ENCODE measurements at regions not wholly inside any gene's neighbourhood (a gene's known extent, or its start where the extent isn't known, plus 50 kb on each side); places are given as distances from the start of the nearest gene placed in this dataset.

GRCh38 chr2:8615252-8615575 lies 66.6 kb upstream of the ID2 start:
- H3K9me3 ChIP-seq (ENCODE audit: control insufficient read depth in 4 of 4, low read length in 3 of 4), result no peaks in the 10 kb centered on the region
- no peaks in the 10 kb centered on the region for H3K27me3 ChIP-seq (ENCODE audit: control insufficient read depth in 4 of 4, insufficient read depth in 4 of 4, low read length in 3 of 4)
- WGBS, result 96% methylated on average over 6 of the region's 6 CpGs
- no peak for TF ChIP-seq NR2F2 (IDR thresholded peaks at IDR 0.05)
- TF ChIP-seq HNF4A (conservative IDR thresholded peaks at IDR 0.05), result no peak
- TF ChIP-seq FOXA2 (IDR thresholded peaks at IDR 0.05), result no peak
- TF ChIP-seq, protein P1, sequence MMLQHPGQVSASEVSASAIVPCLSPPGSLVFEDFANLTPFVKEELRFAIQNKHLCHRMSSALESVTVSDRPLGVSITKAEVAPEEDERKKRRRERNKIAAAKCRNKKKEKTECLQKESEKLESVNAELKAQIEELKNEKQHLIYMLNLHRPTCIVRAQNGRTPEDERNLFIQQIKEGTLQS (IDR thresholded peaks at IDR 0.05), result no peak
- H3K9ac ChIP-seq (ENCODE audit: low read depth in 1 of 2, low read length in 2 of 2), result no peak overlapping the region
- no peaks in the 10 kb centered on the region for H3K36me3 ChIP-seq (ENCODE audit: control insufficient read depth in 4 of 4, insufficient read depth in 3 of 4, low read depth in 1 of 4, low read length in 3 of 4)
- H3K4me3 ChIP-seq (ENCODE audit: low read depth in 1 of 3, low read length in 3 of 3), result no peak overlapping the region
- H3K27ac ChIP-seq (ENCODE audit: low read depth in 1 of 2, low read length in 2 of 2), result no peak overlapping the region
- DNase-seq (ENCODE audit: low spot score), result no peak
- H3K4me1 ChIP-seq (ENCODE audit: control insufficient read depth in 4 of 4, insufficient read depth in 4 of 4, low read length in 3 of 4), result peaks cover 0 to 3% (median 0%) of the 10 kb centered on the region in 4 donors

DNA sequence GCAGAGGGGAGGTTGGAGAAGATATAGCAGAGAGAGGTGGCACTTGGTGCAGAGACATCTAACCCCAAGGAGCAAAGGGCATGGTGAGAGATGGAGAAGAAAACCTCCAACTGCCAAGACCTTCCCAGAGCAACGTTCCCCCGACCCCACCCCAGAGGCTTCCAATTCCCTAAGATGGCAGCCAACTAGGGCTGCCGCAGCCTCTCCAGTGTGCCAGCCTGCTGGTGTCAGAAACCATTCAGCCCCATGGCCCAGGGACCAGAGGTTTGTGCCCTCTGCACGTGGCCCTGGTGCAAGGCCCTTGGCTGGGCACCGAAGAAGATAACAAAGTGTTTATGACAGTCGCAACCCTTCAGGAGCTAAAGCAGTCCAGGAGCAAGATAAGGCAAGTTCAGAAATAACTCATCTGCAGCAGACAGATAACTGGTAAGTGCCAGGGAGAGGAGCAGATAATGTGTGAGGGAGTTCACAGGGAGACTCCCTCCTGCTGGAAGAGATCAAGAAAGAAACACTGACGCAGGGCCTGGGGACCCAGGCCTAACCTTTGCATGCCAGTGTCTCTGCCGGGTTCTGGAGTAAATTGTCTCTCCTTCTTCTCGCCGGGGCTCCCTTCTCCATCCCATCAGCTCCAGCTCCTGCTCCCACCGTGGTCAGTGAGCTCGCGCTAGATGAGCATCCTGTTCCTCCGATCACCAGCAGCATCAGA lies 66.1 kb upstream of the ID2 start:
- no peaks in the 10 kb centered on the region for H3K36me3 ChIP-seq (ENCODE audit: control insufficient read depth in 4 of 4, insufficient read depth in 3 of 4, low read depth in 1 of 4, low read length in 3 of 4)
- H3K9ac ChIP-seq (ENCODE audit: low read depth in 1 of 2, low read length in 2 of 2), result no peak overlapping the region
- TF ChIP-seq MAX (IDR thresholded peaks at IDR 0.05), result no peak
- TF ChIP-seq, protein P1 (IDR thresholded peaks at IDR 0.05), result no peak
- no peak for TF ChIP-seq HNF4G (IDR thresholded peaks at IDR 0.05)
- TF ChIP-seq EGR1 (IDR thresholded peaks at IDR 0.05; ENCODE audit: low read depth in 2 of 2), result no peak
- TF ChIP-seq HNF4A (conservative IDR thresholded peaks at IDR 0.05), result no peak
- no peak for TF ChIP-seq FOXA1 (IDR thresholded peaks at IDR 0.05)
- no peak for TF ChIP-seq JUND (IDR thresholded peaks at IDR 0.05)
- no peak for TF ChIP-seq FOXA2 (IDR thresholded peaks at IDR 0.05)
- TF ChIP-seq RAD21 (IDR thresholded peaks at IDR 0.05), result no peak
- TF ChIP-seq RXRA (IDR thresholded peaks at IDR 0.05), result no peak
- no peak for TF ChIP-seq ZBTB33 (IDR thresholded peaks at IDR 0.05)
- TF ChIP-seq, protein P2, sequence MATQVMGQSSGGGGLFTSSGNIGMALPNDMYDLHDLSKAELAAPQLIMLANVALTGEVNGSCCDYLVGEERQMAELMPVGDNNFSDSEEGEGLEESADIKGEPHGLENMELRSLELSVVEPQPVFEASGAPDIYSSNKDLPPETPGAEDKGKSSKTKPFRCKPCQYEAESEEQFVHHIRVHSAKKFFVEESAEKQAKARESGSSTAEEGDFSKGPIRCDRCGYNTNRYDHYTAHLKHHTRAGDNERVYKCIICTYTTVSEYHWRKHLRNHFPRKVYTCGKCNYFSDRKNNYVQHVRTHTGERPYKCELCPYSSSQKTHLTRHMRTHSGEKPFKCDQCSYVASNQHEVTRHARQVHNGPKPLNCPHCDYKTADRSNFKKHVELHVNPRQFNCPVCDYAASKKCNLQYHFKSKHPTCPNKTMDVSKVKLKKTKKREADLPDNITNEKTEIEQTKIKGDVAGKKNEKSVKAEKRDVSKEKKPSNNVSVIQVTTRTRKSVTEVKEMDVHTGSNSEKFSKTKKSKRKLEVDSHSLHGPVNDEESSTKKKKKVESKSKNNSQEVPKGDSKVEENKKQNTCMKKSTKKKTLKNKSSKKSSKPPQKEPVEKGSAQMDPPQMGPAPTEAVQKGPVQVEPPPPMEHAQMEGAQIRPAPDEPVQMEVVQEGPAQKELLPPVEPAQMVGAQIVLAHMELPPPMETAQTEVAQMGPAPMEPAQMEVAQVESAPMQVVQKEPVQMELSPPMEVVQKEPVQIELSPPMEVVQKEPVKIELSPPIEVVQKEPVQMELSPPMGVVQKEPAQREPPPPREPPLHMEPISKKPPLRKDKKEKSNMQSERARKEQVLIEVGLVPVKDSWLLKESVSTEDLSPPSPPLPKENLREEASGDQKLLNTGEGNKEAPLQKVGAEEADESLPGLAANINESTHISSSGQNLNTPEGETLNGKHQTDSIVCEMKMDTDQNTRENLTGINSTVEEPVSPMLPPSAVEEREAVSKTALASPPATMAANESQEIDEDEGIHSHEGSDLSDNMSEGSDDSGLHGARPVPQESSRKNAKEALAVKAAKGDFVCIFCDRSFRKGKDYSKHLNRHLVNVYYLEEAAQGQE (IDR thresholded peaks at IDR 0.05), result no peak
- TF ChIP-seq SP1 (IDR thresholded peaks at IDR 0.05), result no peak
- no peak for TF ChIP-seq GABPA (IDR thresholded peaks at IDR 0.05 in 1 of 2, conservative IDR thresholded peaks at IDR 0.05 in 1 of 2)
- TF ChIP-seq YY1 (IDR thresholded peaks at IDR 0.05), result no peak
- TF ChIP-seq, protein P3, sequence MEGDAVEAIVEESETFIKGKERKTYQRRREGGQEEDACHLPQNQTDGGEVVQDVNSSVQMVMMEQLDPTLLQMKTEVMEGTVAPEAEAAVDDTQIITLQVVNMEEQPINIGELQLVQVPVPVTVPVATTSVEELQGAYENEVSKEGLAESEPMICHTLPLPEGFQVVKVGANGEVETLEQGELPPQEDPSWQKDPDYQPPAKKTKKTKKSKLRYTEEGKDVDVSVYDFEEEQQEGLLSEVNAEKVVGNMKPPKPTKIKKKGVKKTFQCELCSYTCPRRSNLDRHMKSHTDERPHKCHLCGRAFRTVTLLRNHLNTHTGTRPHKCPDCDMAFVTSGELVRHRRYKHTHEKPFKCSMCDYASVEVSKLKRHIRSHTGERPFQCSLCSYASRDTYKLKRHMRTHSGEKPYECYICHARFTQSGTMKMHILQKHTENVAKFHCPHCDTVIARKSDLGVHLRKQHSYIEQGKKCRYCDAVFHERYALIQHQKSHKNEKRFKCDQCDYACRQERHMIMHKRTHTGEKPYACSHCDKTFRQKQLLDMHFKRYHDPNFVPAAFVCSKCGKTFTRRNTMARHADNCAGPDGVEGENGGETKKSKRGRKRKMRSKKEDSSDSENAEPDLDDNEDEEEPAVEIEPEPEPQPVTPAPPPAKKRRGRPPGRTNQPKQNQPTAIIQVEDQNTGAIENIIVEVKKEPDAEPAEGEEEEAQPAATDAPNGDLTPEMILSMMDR (IDR thresholded peaks at IDR 0.05; ENCODE audit: low read depth, low read length, missing input control), result no peak
- H3K27me3 ChIP-seq (ENCODE audit: control insufficient read depth in 4 of 4, insufficient read depth in 4 of 4, low read length in 3 of 4), result no peaks in the 10 kb centered on the region
- no peak overlapping the region for H3K27ac ChIP-seq (ENCODE audit: low read depth in 1 of 2, low read length in 2 of 2)
- no peaks in the 10 kb centered on the region for H3K4me1 ChIP-seq (ENCODE audit: control insufficient read depth in 4 of 4, insufficient read depth in 4 of 4, low read length in 3 of 4)
- peak; percentile 65 for DNase-seq (ENCODE audit: low spot score)
- H3K9me3 ChIP-seq (ENCODE audit: control insufficient read depth in 4 of 4, low read length in 3 of 4), result no peaks in the 10 kb centered on the region
- 94% methylated on average over 14 of the region's 14 CpGs for WGBS
- H3K4me3 ChIP-seq (ENCODE audit: low read depth in 1 of 3, low read length in 3 of 3), result no peak overlapping the region
